SH-SY5Y (cell line): ENCODE measurements at regions not wholly inside any gene's neighbourhood (a gene's known extent, or its start where the extent isn't known, plus 50 kb on each side); places are given as distances from the start of the nearest gene placed in this dataset.

Source experiments
- GATA2 ChIP-seq: IDR thresholded peaks from 2 replicates; pipeline ENCODE4 v1.6.1; 2011; ENCODE audit warnings: mild to moderate bottlenecking, low read depth, low read length
- GATA3 ChIP-seq: IDR thresholded peaks from 2 replicates; pipeline ENCODE4 v1.6.1; 2011; ENCODE audit warnings: low read depth, mild to moderate bottlenecking, low read length, moderate library complexity

DNA sequence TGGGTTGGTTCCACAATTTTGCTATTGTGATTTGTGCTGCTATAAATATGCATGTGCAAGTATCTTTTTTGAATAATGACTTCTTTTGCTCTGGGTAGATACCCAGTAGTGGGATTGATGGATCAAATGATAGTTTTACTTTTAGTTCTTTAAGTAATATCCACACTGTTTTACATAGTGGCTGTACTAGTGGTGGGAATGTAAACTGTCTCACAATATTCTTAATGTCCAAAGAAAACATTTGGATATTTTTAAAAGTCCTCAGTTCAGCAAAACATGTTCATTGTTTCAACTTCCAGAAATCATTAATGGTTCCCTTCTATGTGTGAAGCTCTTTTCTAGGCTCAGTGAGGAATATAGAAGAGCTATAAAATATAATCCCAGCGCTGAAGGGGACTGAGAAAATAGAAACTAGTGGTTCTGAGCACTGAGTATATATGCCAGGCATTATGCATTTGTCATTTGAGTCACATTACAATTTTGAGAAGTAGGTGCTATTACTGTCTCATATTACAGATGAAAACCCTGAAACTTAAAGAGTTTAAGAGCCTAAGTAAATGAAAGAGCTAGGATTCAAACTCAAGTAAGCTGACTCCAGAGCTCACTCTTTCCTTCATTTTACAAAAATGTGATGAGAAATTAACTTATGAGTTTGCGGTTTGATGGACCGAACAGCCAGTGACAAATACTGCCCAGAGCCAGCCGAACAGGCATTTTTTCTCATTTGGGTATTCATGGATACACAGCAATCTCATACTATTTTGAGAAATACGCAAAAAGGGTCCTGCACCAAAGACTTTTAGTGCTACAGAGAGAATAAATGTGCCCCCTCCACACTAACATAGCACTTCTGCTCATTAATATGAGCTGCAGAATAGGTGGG, 250.1 kb downstream of the TBX18 start:
- no peak for TF ChIP-seq GATA3
- TF ChIP-seq GATA2, result no peak

DNA sequence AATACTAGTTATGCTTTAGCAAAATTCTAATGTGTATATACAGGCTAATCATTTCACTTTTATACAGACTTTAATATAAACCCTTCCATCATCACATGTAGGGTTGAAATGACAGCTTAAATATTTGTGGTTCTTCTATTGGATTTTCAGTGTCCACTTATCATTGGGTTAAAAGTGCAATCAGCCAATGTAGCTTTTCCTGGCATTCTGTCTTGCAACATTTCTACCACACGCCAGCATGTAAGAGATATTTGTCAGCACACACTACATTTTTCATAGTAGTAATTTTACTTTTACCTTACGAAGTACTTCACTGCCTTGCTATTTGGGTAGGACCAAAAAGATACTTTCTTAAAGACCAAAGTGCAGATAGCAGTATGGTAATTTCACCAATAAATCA, 252.0 kb downstream of the TBX18 start:
- TF ChIP-seq GATA3, result no peak
- no peak for TF ChIP-seq GATA2

DNA sequence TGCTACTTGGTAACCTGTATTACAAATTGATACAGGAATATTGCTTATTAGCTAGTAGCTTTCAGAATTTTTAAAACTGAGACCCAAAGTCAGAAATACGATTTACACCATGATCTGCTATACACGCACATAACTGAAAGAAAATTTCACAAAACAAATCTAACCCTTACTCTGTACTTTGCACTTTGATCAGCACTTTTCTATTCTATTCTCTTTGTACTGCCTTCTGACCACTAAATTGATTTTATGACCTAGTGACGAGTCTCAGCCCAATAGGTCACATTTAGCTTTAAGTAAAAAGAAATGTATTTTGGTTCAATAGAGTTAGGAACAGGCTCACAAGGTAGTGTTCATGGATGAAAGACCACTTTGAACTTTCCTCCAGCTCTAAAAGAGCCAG, 252.5 kb downstream of the TBX18 start:
- TF ChIP-seq GATA2 (no peak), GATA3 (no peak)

DNA sequence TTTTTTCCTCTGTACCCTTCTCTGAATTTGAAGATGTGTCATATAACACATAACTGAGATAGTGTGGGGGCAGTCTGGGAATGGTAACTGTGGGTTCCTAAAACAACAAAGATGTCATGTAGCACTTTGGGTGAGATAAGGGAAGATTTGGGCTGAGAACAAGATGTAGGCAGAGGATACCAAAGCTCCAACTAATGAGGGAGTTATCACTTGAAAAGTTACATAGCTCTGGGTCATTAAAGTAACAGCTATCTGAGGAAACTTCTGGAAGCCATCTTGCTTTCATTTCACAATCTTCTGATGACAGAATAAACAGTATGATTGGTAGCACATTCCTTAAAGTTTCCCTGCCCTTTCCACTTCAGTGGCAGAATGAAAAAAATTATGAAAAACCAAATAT, 255.4 kb downstream of the TBX18 start:
- TF ChIP-seq GATA2, result no peak
- TF ChIP-seq GATA3, result no peak

DNA sequence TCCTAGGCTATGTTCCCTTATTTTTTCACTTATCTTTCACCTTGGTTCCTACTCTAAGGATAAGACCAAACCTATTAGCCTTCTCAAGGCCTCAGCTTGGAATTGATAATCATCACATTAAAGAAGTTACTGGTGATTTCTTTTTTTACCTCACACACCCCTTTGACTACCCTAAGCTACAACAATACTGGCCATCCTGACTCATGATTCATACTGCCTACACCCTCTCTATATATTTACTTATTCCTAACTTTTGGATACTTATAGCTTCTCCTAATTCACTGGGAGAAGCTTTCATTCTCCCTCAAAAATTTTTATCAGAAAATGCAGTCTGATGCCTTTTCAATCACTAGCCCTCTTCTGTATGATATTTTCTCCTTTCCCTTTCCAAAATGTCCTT, 256.1 kb downstream of the TBX18 start:
- no peak for TF ChIP-seq GATA3
- TF ChIP-seq GATA2, result no peak

DNA sequence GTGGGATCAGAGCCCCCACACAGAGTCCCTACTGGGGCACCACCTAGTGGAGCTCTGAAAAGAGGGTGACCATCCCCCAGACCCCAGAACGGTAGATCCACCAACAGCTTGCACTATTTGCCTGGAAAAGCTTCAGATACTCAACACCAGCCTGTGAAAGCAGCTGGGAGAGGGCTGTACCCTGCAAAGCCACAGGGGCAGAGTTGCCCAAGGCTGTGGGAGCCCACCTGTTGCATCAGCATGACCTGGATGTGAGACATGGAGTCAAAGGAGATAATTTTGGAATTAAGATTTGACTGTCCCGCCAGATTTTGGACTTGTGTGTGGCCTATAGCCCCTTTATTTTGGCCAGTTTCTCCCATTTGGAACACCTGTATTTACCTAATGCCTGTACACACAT, 260.4 kb downstream of the TBX18 start:
- TF ChIP-seq GATA3 (no peak), GATA2 (no peak)

DNA sequence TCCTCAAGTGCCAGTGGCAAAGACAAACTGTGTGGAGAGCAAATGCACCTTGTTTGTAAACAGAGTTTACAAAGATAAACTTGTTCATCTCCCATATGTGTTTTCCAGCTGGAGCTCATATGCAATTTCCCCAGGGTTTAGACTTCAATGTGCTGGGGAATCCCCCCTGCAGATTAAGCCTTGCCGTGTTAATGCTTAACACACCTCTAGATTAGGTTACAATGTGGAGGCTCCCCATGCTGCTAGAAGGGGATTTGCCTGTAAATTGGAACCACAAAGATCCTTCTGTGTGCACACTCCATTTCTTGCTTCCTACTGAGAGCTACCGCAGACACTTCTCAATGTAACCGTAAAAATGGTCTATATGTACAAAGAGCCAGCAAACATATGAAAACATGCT, 263.1 kb downstream of the TBX18 start:
- TF ChIP-seq GATA2 (no peak), GATA3 (no peak)

DNA sequence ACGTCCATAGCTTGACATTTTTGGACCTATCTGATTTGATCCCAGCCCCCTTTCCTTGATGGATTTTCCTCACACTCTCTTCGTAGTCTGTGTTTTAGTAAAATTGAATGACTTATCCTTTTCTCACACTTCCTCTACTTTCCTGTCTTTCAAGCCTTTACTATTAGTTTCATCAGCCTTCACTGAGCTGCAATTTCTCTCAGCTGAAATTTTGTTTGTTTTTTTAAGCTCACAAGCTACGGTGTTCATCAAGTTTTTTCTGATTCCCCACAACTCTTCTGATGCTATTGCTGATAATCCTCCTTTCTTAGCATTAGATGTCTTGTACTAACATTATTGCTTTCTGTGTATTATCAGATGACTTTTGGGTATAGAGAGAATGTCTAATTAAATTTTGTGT, 263.7 kb downstream of the TBX18 start:
- TF ChIP-seq GATA2, result no peak
- TF ChIP-seq GATA3, result no peak

DNA sequence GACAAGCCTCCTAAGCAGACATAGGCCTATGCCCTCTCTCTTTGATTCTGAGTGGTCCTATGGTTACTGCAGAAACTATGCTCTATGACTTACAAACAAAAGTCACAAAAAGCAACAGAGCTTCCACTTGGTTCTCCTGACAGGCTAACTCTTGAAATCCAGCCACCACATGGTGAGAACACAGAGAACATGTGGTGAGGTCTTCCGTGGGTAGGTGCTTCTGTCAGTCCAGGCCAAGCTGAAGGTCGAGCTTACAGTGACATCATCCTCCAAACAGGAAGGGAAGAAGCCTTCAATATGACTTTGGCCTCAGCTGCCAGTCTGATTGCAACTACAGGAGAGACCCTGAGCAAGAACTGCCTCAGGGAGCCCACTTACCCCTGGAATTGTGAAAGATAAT, 265.5 kb downstream of the TBX18 start:
- TF ChIP-seq GATA2 (no peak), GATA3 (no peak)

DNA sequence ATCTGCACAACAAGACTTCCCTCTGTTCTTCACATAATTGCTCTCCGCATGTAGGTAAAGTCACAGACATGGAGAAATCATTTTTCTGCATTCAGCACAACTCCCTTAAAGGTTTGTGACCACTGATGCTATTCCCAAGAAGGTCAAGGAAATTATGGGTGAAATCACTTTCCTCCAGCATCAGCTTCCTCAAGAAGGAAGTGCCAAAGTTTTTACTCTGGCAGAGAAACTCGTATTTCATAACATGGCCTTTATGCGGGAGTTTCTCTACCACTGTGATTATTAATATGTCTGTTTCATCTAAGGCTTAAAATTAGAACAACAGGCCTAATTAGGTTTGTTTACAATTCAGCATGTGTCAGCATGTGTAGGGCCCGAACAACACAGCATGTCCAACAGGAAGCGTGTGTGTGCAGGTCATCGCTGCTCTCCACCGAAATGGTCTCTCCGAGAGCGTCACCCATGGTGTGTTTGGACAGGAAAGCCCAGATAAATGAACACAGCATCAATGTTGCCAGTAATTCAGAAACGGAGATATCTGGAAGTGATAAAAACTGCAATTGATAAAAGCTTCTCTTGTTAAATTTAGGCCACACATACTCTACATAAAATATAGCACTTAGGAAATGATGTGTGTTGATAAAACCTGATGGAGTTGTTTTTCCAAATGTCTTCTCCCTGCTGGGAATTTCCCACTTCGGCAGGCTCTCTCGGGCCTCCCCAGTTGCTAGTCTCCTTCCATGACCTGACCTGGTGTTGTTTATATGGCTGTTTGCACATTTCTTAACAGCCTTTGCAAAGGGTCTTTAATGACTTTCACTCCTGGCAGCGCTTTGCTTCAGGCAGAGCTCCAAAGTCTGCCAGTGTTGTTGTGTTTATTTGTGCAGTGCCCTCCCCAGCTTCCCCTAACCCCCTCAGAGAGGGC, 265.1 kb upstream of the CEP162 start:
- no peak for TF ChIP-seq GATA3
- TF ChIP-seq GATA2, result no peak

DNA sequence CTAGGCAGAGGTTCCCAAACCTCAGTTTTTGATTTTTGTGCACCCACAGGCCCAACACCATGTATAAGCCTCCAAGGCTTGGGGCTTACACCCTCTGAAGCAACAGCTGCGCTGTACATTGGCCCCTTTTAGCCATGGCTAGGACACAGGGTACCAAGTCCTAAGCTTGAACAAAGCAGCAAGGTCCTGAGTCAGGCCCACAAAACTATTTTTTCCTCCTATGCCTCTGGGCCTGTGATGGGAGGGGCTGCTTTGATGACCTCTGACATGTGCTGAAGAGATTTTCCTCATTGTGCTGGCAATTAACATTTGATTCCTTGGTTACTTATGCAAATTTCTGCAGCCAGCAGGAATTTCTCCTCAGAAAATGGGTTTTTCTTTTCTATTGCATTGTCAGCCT, 262.2 kb upstream of the CEP162 start:
- TF ChIP-seq GATA2 (no peak), GATA3 (no peak)

DNA sequence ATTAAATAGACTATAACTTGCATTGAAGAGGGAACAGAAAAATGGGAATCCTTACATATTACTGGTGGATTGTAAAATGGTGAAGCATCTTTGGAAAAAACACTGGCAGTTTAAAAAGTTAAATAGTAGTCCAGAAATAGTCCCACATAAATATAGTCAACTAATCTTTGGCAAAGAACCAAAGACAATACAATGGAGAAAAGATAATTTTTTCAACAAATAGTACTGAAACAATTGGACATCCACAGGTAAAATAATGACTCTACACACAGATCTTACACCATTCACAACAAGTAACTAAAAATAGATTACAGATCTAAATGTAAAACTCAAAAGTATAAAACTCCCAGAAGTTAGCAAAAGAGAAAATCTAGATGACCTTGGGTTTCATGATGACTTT, 259.1 kb upstream of the CEP162 start:
- TF ChIP-seq GATA2 (no peak), GATA3 (no peak)

DNA sequence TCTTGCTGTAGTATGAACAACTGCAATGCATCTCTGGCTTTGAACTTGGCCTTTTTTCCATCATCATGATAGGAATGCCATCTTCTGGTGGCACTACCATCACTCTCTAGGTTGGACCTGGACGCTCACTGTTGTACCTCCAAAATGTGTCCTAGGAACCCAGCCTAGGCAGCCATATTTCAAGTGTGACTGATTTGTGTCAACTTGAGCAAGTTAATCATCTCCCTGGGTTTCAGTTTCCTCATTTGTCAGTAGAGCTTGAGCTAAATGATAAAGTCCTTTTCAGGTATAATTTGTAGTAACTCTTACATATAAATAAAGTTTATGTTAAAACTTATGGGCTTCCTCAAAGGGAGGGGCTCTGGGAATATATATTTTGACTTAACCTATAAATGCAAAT, 241.7 kb upstream of the CEP162 start:
- no peak for TF ChIP-seq GATA3
- no peak for TF ChIP-seq GATA2

DNA sequence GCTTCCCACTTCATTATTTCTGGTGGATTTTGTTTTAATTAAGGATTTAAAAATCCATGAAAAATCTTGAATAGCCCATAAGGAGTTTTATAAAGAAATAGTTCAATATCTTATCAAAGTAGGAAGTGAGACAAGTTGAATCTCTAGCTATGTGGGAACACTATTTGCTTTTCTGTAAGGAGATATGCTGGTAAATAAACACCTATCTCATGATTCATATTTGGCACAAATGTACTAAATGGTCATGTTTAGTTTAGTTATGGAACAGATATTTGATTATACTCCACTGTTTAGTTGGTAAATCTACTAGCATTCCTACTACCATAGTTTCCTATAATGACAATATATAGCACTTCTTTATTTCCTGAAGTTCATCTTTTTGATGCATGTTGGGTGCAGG, 239.9 kb upstream of the CEP162 start:
- no peak for TF ChIP-seq GATA3
- no peak for TF ChIP-seq GATA2

DNA sequence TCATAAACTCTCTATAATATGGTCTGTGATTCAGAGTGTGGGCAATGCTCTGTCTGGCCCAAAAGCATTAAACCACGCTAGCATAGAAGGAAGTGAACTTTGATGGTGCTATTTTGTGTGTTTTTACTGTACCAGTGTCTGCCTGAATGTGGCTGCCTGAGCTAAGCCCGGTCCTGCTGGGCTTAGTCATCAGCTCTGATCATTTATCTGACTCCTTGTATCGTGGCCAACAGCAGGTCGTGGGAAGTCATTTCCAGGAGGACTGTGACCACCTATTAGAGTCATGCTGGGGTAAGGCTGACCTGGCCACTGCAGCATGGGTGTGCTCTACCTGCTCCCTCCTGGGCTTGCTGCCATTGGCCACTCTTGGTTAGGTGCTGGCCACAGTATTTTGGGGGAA, 239.1 kb upstream of the CEP162 start:
- no peak for TF ChIP-seq GATA2
- TF ChIP-seq GATA3, result no peak
